Limb (tissue), 2 donors: ENCODE measurements at regions not wholly inside any gene's neighbourhood (a gene's known extent, or its start where the extent isn't known, plus 50 kb on each side); places are given as distances from the start of the nearest gene placed in this dataset.

ENCODE experiments used
- DNase-seq, 2 donors: peaks; one replicate each; pipeline ENCODE4 v3.0.0-alpha.2; 2016; ENCODE audit errors: extremely low spot score in 2 of 2

- DNase-seq = no peak
Observed at GRCh38 chr14:80379035-80379434, 167.7 kb upstream of the DIO2 start.

- no peak for DNase-seq
Observed at GRCh38 chr14:80378084-80378690, 166.9 kb upstream of the DIO2 start.

GRCh38 chr14:80364816-80365215 is 153.5 kb upstream of the DIO2 start:
- no peak for DNase-seq

GRCh38 chr14:80364274-80364673 is 153.0 kb upstream of the DIO2 start:
- DNase-seq = no peak

GRCh38 chr14:80358112-80358511 is 146.8 kb upstream of the DIO2 start:
- no peak for DNase-seq

GRCh38 chr14:80356413-80356812 is 145.1 kb upstream of the DIO2 start:
- DNase-seq = no peak

GRCh38 chr14:80354860-80355581 is 143.7 kb upstream of the DIO2 start:
- DNase-seq = no peak

- DNase-seq = no peak
Observed at GRCh38 chr14:80352471-80352870, 141.2 kb upstream of the DIO2 start.

- no peak for DNase-seq
Observed at GRCh38 chr14:80350707-80351106, 139.4 kb upstream of the DIO2 start.

- no peak for DNase-seq
Observed at GRCh38 chr14:80346395-80346794, 135.1 kb upstream of the DIO2 start.

GRCh38 chr14:80344208-80344607 is 132.9 kb upstream of the DIO2 start:
- no peak for DNase-seq

- DNase-seq = no peak
Observed at GRCh38 chr14:80336608-80337106, 125.4 kb upstream of the DIO2 start.

- no peak for DNase-seq
Observed at GRCh38 chr14:80325688-80326087, 114.4 kb upstream of the DIO2 start.

- DNase-seq = no peak
Observed at GRCh38 chr14:80325112-80325511, 113.8 kb upstream of the DIO2 start.

GRCh38 chr14:80324649-80325048 is 113.3 kb upstream of the DIO2 start:
- DNase-seq = no peak

- peak in 1 of 2 donors; percentile 13 for DNase-seq
Observed at GRCh38 chr14:80323038-80323665, 111.8 kb upstream of the DIO2 start.

GRCh38 chr14:80316441-80316840 is 105.1 kb upstream of the DIO2 start:
- no peak for DNase-seq

- DNase-seq = no peak
Observed at GRCh38 chr14:80315681-80316080, 104.4 kb upstream of the DIO2 start.

GRCh38 chr14:80313806-80314205 is 102.5 kb upstream of the DIO2 start:
- no peak for DNase-seq

- DNase-seq = no peak
Observed at GRCh38 chr14:80310938-80311750, 99.8 kb upstream of the DIO2 start.

- DNase-seq = no peak
Observed at GRCh38 chr14:80304125-80304766, 92.9 kb upstream of the DIO2 start.
